ENCODE measurements at regions not wholly inside any gene's neighbourhood (a gene's known extent, or its start where the extent isn't known, plus 50 kb on each side); places are given as distances from the start of the nearest gene placed in this dataset.

GRCh38 chr16:61332461-61332860 is 703.8 kb downstream of the CDH8 start:
- no peaks in the 10 kb centered on the region for H3K27me3 Mint-ChIP-seq (ENCODE audit: low read depth)
- H3K9me3 Mint-ChIP-seq = peaks cover 16% of the 10 kb centered on the region

GRCh38 chr16:61324044-61324443 is 712.2 kb downstream of the CDH8 start:
- Mint-ChIP-seq H3K27ac (no peak overlapping the region), H3K4me3 (no peak overlapping the region), H3K4me1 (ENCODE audit: low read depth) (no peaks in the 10 kb centered on the region), H3K36me3 (ENCODE audit: low read depth) (no peaks in the 10 kb centered on the region), H3K27me3 (ENCODE audit: low read depth) (no peaks in the 10 kb centered on the region), H3K9me3 (peaks cover 16% of the 10 kb centered on the region)

More at GRCh38 chr16:61332461-61332860, 703.8 kb downstream of the CDH8 start:
- no peak overlapping the region for H3K27ac Mint-ChIP-seq
- H3K4me3 Mint-ChIP-seq = no peak overlapping the region
- H3K4me1 Mint-ChIP-seq (ENCODE audit: low read depth) = no peaks in the 10 kb centered on the region
- H3K36me3 Mint-ChIP-seq (ENCODE audit: low read depth) = no peaks in the 10 kb centered on the region

GRCh38 chr16:61323456-61323855 is 712.8 kb downstream of the CDH8 start:
- Mint-ChIP-seq H3K36me3 (ENCODE audit: low read depth) (no peaks in the 10 kb centered on the region), H3K27ac (no peak overlapping the region), H3K4me3 (no peak overlapping the region), H3K9me3 (peaks cover 18% of the 10 kb centered on the region), H3K27me3 (ENCODE audit: low read depth) (no peaks in the 10 kb centered on the region), H3K4me1 (ENCODE audit: low read depth) (no peaks in the 10 kb centered on the region)

GRCh38 chr16:61320791-61321190 is 715.4 kb downstream of the CDH8 start:
- Mint-ChIP-seq H3K9me3 (peaks cover 27% of the 10 kb centered on the region), H3K36me3 (ENCODE audit: low read depth) (no peaks in the 10 kb centered on the region), H3K27me3 (ENCODE audit: low read depth) (no peaks in the 10 kb centered on the region), H3K27ac (no peak overlapping the region), H3K4me3 (no peak overlapping the region), H3K4me1 (ENCODE audit: low read depth) (no peaks in the 10 kb centered on the region)

GRCh38 chr16:61313931-61314330 is 722.3 kb downstream of the CDH8 start:
- H3K27ac Mint-ChIP-seq = no peak overlapping the region
- no peaks in the 10 kb centered on the region for H3K27me3 Mint-ChIP-seq (ENCODE audit: low read depth)
- H3K36me3 Mint-ChIP-seq (ENCODE audit: low read depth) = no peaks in the 10 kb centered on the region
- no peak overlapping the region for H3K4me3 Mint-ChIP-seq
- H3K4me1 Mint-ChIP-seq (ENCODE audit: low read depth) = no peaks in the 10 kb centered on the region
- H3K9me3 Mint-ChIP-seq = peaks cover 42% of the 10 kb centered on the region

- Mint-ChIP-seq H3K9me3 (peaks cover 33% of the 10 kb centered on the region), H3K4me3 (no peak overlapping the region), H3K27me3 (ENCODE audit: low read depth) (no peaks in the 10 kb centered on the region), H3K4me1 (ENCODE audit: low read depth) (no peaks in the 10 kb centered on the region), H3K36me3 (ENCODE audit: low read depth) (no peaks in the 10 kb centered on the region), H3K27ac (no peak overlapping the region)
Observed at GRCh38 chr16:61309386-61309785, 726.9 kb downstream of the CDH8 start.

DNA sequence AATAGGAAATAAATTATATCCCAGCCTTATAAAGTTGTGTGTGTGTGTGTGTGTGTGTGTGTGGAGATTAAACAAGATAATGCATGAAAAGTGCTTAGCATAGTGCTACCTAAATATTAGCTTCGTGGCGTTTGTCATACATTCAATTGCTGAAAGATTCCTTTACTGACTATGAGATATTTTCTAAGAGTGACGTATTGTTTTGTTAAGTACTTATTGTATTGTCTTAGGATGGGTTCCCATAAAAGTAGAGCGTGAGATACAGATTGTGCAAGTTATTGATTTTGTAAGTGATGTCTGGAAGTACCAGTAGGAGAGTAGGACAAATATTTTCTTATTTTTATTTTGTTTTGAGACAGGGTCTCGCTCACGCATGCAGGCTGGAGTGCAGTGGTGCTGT is 730.0 kb downstream of the CDH8 start:
- H3K27ac Mint-ChIP-seq = no peak overlapping the region
- H3K36me3 Mint-ChIP-seq (ENCODE audit: low read depth) = no peaks in the 10 kb centered on the region
- H3K9me3 Mint-ChIP-seq = peaks cover 41% of the 10 kb centered on the region
- H3K4me1 Mint-ChIP-seq (ENCODE audit: low read depth) = no peaks in the 10 kb centered on the region
- H3K27me3 Mint-ChIP-seq (ENCODE audit: low read depth) = no peaks in the 10 kb centered on the region
- no peak overlapping the region for H3K4me3 Mint-ChIP-seq

GRCh38 chr16:61296814-61297213 is 739.4 kb downstream of the CDH8 start:
- H3K9me3 Mint-ChIP-seq = peaks cover 16% of the 10 kb centered on the region
- no peak overlapping the region for H3K27ac Mint-ChIP-seq
- no peaks in the 10 kb centered on the region for H3K27me3 Mint-ChIP-seq (ENCODE audit: low read depth)
- H3K4me3 Mint-ChIP-seq = no peak overlapping the region
- no peaks in the 10 kb centered on the region for H3K4me1 Mint-ChIP-seq (ENCODE audit: low read depth)
- H3K36me3 Mint-ChIP-seq (ENCODE audit: low read depth) = no peaks in the 10 kb centered on the region

GRCh38 chr16:61296305-61296704 is 739.9 kb downstream of the CDH8 start:
- Mint-ChIP-seq H3K9me3 (peaks cover 11% of the 10 kb centered on the region), H3K4me1 (ENCODE audit: low read depth) (no peaks in the 10 kb centered on the region), H3K27ac (no peak overlapping the region), H3K4me3 (no peak overlapping the region), H3K36me3 (ENCODE audit: low read depth) (no peaks in the 10 kb centered on the region), H3K27me3 (ENCODE audit: low read depth) (no peaks in the 10 kb centered on the region)

DNA sequence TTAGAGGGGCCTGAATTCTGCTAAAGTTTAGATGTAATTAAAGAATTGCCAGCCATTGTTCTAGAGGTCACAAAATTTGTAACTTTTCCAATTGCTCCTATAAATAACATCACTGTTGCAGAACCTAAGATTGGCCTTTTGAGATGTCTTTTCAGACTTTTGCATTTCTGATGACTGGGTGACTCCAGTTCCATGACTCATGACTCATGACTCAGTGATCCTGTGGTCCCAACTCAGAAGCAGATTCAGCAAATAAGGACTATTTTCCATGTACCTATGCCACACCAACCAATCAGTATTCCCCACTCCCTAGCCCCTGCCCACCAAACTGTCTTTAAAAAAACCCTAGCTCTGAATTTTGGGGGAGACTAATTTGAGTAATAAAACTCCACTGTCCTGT is 740.9 kb downstream of the CDH8 start:
- no peaks in the 10 kb centered on the region for H3K4me1 Mint-ChIP-seq (ENCODE audit: low read depth)
- H3K27ac Mint-ChIP-seq = no peak overlapping the region
- H3K4me3 Mint-ChIP-seq = no peak overlapping the region
- H3K27me3 Mint-ChIP-seq (ENCODE audit: low read depth) = no peaks in the 10 kb centered on the region
- H3K36me3 Mint-ChIP-seq (ENCODE audit: low read depth) = no peaks in the 10 kb centered on the region
- peaks cover 10% of the 10 kb centered on the region for H3K9me3 Mint-ChIP-seq

DNA sequence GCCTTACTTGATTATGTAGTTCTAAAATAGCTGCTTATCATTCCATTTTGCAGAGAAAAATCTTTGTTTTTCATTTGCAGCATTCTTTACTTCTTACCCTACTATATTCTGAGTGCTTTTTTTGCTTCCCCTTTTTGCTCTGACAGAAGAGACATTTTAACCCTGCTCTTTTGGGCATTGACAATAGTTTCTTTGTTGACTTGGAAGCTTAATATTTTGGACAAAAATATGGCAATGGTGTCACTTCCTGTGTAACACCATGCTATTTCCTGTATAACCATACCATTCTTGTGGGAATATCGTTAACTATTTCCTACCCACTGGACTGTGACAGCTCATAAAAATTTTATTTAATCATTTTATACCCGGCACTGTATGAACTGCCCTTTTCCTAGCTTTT is 747.1 kb downstream of the CDH8 start:
- H3K36me3 Mint-ChIP-seq (ENCODE audit: low read depth) = no peaks in the 10 kb centered on the region
- no peak overlapping the region for H3K4me3 Mint-ChIP-seq
- H3K4me1 Mint-ChIP-seq (ENCODE audit: low read depth) = no peaks in the 10 kb centered on the region
- no peak overlapping the region for H3K27ac Mint-ChIP-seq
- no peaks in the 10 kb centered on the region for H3K27me3 Mint-ChIP-seq (ENCODE audit: low read depth)
- H3K9me3 Mint-ChIP-seq = peaks cover 10% of the 10 kb centered on the region

- H3K4me1 Mint-ChIP-seq (ENCODE audit: low read depth) = no peaks in the 10 kb centered on the region
- H3K36me3 Mint-ChIP-seq (ENCODE audit: low read depth) = no peaks in the 10 kb centered on the region
- H3K4me3 Mint-ChIP-seq = no peak overlapping the region
- no peak overlapping the region for H3K27ac Mint-ChIP-seq
- H3K9me3 Mint-ChIP-seq = peaks cover 35% of the 10 kb centered on the region
- H3K27me3 Mint-ChIP-seq (ENCODE audit: low read depth) = no peaks in the 10 kb centered on the region
Observed at GRCh38 chr16:61277849-61278248, 758.4 kb downstream of the CDH8 start.

GRCh38 chr16:61274211-61274610 is 762.0 kb downstream of the CDH8 start:
- Mint-ChIP-seq H3K4me1 (ENCODE audit: low read depth) (no peaks in the 10 kb centered on the region), H3K4me3 (no peak overlapping the region), H3K36me3 (ENCODE audit: low read depth) (no peaks in the 10 kb centered on the region), H3K27ac (no peak overlapping the region), H3K27me3 (ENCODE audit: low read depth) (no peaks in the 10 kb centered on the region), H3K9me3 (peaks cover 40% of the 10 kb centered on the region)

GRCh38 chr16:61270726-61271125 is 765.5 kb downstream of the CDH8 start:
- no peaks in the 10 kb centered on the region for H3K4me1 Mint-ChIP-seq (ENCODE audit: low read depth)
- H3K27ac Mint-ChIP-seq = no peak overlapping the region
- H3K27me3 Mint-ChIP-seq (ENCODE audit: low read depth) = no peaks in the 10 kb centered on the region
- no peaks in the 10 kb centered on the region for H3K36me3 Mint-ChIP-seq (ENCODE audit: low read depth)
- no peak overlapping the region for H3K4me3 Mint-ChIP-seq
- peaks cover 30% of the 10 kb centered on the region for H3K9me3 Mint-ChIP-seq

DNA sequence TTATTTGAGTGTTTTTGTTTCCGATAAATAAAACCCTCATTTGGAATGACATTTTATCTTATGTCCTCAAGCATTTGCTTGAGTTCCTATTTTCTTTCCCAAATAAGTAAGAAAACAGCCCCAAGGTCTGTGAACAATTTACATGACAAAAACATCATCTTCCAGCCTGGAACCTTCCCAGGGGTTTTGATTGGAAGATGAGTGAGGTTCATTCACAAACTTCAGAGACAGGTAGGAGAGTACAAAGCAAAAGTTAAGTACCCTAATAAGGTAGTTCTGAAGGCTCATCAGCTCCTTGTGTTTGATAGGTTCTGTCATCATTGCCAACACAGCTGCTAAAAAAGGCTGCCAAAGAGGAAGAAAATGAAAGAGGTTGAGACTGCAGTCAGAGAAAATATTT is 772.8 kb downstream of the CDH8 start:
- peaks cover 17% of the 10 kb centered on the region for H3K9me3 Mint-ChIP-seq
- H3K36me3 Mint-ChIP-seq (ENCODE audit: low read depth) = no peaks in the 10 kb centered on the region
- no peaks in the 10 kb centered on the region for H3K4me1 Mint-ChIP-seq (ENCODE audit: low read depth)
- no peaks in the 10 kb centered on the region for H3K27me3 Mint-ChIP-seq (ENCODE audit: low read depth)
- H3K27ac Mint-ChIP-seq = no peak overlapping the region
- no peak overlapping the region for H3K4me3 Mint-ChIP-seq

DNA sequence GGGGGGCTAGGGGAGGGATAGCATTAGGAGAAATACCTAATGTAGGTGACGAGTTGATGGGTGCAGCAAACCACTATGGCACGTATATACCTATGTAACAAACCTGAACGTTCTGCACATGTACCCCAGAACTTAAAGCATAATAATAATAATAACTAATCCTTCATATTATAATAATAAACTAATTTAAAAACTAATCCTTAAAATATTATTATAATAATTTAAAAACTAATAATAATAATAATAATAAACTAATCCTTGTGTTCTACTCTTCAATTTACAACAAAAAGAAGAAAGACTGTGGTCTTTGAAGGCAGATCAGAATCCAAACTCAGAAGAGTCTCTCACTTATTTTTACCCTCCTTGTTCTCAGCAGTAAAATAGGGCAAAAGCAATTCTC is 774.9 kb downstream of the CDH8 start:
- H3K9me3 Mint-ChIP-seq = peaks cover 17% of the 10 kb centered on the region
- H3K4me1 Mint-ChIP-seq (ENCODE audit: low read depth) = no peaks in the 10 kb centered on the region
- H3K36me3 Mint-ChIP-seq (ENCODE audit: low read depth) = no peaks in the 10 kb centered on the region
- no peak overlapping the region for H3K4me3 Mint-ChIP-seq
- no peaks in the 10 kb centered on the region for H3K27me3 Mint-ChIP-seq (ENCODE audit: low read depth)
- no peak overlapping the region for H3K27ac Mint-ChIP-seq

Data from T-helper 1 cell treated with Interleukin-12 subunit alpha and Interleukin-12 subunit beta and Interleukin-4 antibody, amounts not matched to agents 30 μg/mL and 1 μg/mL, for 36 hours (primary cell).